Ammon's horn (tissue), 1 donor: ENCODE measurements at regions not wholly inside any gene's neighbourhood (a gene's known extent, or its start where the extent isn't known, plus 50 kb on each side); places are given as distances from the start of the nearest gene placed in this dataset.
A peak's percentile ranks its signal among the peaks of the same experiment; 100 is the strongest.

Experiments used
- DNase-seq: peaks from one replicate; pipeline ENCODE4 v3.0.0-alpha.2; 2016; ENCODE audit warnings: low spot score

DNA sequence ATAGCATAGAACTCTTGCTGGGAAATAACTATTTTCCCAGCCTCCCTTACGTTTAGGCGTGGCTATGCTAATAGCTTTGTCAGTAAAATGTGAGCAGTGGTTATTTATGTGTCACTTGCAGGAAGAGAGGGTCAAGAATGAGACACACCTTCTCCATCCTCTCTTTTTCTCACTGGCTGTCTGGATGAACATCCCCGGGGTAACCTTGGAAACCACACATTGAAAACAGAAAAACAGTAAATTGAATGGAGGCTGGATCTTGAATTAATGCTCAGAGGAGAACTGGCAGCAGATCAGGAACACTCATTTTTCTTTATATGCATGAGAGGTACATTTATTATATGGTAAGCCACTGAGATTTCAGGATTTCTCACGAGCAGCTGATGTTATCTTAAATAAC is 127.6 kb downstream of the DNAJB9 start:
- no peak for DNase-seq

DNA sequence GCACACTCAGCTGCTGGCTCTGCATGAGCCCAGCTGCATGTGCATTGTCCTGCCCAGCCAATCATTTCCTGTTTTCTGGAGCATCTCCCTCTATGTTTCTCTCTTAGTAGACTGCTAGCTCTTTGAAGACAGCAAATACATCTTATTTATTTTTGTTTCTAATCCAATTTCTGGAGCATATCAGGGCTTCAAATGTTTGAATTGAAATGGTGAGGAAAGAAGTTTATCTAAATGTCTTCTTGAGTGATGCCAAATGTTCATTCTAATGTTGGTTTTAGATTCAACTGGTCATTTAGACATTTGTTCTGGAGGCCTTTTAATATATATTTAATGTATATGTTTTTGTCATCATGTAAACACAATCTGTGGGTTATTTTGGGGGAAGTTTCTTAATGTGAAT is 141.9 kb downstream of the DNAJB9 start:
- DNase-seq: peak; percentile 3

DNA sequence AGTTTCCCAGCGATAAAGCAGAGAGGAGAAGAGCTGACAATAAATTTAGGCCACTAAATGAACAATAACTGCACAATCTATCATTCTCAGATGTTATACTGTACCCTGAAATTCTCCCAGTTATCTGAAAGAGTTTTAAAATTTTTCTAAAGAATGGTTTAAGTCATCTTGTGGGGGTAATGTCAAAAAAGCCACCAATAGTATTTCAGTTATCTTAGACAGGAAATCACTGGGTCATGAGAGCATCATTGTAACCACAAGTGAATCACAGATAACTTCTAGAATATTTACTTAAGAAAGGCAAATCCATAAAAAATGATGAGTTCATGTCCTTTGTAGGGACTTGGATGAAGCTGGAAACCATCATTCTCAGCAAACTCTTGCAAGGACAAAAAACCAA is 147.1 kb downstream of the DNAJB9 start:
- no peak for DNase-seq

DNA sequence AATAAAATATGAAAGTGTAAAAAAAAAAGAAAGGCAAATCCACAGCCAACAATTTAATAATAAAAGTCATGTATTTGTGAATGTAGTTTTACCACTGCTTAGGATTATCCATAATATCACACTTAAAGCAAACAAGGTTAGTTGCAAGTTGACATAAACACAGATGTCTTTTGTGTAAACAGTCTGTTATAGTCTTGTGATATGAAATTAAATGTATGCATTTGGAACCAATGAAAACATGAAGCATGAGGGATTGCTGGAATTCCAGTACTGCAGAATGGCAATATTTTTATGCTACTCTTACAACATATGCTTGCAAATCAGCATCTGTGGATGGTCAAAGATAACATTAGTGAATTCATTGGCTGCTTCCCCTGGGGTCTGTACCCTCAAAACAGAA is 148.1 kb downstream of the DNAJB9 start:
- no peak for DNase-seq

DNA sequence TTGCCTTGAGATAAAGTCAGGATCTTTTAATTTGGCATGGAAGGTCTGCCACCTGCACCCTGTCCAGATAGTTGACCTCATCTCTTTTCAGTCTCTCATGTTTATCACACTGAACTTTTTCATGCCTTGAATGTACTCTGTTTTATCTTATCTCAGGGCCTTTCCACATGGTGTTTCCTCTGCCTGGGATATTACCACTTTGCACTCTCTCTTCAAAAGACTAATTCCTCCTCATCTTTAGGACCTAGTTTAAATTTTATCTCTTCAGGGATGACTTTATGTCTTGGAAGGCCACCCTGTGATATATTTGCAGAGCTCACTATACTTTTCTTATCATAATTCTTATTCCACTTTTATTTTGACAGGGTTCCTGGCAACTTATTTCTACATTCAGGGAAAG is 150.0 kb downstream of the DNAJB9 start:
- no peak for DNase-seq

DNA sequence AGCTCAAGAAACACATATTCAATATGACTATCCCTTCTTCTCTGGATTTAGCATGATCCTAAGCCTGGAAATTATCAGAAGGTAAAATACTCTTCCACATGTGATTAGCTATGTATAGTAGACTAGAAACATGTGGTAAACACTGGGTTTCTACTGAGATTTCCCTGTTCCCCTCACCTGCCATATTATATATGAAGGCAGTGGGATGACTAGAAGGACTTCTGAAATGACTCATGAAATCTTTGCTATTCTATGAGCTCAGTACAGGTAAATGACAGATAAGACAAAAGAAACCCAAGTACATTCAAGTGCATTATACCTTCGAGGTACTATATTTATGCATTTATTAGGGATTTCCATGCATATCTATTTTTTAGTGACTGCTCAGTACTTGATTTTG is 152.9 kb downstream of the DNAJB9 start:
- DNase-seq: no peak

DNA sequence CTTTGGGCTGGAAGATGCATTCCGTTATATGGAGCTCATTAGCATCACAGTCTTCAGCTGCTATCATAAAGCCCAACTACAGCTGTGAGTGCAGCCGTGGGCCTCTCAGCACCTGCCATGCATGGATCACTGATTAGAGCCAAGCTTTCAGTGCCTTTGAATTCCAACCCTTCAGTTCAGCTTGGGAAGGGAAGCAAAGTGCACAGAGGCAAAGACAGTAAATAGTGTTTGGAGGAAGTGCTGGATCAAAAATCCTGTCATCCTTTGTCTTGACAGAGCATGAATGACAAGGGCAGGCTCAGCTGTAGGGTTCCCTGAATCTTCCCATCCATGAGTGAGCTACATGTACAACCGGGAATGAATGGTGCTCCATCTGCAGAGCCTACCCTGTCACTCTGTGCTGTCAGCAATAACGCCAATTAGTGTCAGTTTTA is 153.7 kb downstream of the DNAJB9 start:
- DNase-seq: peak; percentile 2

DNA sequence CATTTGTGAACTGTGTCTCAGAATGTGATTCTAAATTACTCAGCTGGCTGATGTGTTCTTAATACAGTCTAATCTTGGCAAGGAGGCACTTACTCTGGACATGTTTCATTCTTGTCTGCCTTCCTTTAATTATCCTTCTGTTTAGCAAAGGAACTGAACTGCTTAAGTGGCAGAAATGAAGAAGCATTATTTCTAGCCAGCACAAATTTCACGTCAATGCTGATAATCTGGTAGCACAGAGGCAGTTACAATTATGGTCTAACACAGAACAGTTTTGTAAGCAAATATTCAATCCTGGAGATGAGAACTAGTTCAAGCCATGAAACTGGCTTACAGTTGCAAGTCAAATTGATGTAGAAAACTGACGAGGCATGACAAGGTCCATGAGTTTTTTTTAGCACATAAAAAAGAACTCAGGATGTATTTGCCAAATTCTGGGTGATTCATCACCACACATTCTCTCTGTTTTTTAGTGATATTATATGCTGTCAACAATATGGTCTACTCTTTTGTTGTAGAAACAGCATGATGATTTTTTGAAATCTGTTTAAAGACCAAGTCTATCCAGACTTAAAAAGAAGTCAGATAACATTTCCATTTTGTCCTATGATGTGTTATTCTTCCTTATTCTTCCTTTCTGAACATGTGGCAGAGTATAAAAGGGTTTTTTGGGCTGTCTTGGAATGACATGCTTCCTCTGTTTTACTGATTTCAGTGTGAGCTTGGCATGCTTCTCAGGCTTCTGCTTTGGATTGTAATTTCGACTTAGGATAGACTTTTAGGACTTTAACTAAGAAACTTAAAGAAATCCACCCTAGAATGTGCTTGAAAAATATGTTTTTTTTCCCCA is 154.8 kb downstream of the DNAJB9 start:
- DNase-seq: peak; percentile 26

DNA sequence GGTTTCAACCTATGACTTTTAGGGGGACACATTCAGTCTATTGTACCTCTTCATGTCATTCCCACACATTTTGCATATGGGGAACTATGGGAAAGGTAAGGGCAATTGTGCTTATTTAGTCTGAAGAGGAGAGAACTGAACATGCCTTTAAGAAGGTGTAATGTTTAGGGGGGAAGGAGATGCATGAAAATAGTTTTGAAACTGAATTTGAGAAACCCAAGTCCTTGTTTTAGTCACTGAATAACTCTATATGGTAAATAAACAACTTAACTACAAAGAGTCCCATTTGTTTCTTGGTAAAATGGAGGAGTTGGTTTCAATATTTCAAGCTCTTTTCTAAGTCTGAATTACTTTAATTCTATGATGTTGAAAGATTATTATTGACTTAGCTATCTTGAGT is 166.1 kb downstream of the DNAJB9 start:
- DNase-seq: no peak

DNA sequence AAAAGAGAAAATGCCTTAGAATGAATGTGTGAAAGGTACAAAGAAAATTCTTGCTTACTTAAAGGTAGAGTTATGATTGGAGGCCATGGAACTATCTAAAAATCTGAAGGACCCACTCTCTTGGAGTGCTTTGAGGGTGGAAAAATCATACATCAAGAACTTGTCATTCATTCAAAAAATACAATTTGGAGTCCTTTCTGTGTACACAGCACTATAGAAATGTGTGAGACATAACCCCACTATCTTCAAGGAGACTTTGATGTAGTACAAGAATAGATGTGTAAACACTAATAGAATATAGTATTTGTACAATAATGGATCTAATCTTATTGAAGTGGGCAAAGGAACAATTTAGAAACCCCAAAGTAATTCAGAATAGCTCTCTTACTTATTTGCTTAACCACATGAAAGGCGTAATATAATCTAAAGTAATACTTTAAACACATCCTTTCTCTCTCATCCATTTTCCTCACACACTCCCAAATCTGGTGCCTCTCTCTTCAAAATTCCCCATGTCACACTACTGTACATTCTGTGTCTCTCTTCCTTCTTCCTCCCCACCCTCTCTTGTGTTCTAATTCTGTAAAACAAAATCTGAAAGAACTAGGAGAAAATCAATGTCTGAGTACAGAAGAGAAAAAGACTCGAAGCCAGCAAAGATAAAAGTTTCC is 166.7 kb downstream of the DNAJB9 start:
- no peak for DNase-seq

DNA sequence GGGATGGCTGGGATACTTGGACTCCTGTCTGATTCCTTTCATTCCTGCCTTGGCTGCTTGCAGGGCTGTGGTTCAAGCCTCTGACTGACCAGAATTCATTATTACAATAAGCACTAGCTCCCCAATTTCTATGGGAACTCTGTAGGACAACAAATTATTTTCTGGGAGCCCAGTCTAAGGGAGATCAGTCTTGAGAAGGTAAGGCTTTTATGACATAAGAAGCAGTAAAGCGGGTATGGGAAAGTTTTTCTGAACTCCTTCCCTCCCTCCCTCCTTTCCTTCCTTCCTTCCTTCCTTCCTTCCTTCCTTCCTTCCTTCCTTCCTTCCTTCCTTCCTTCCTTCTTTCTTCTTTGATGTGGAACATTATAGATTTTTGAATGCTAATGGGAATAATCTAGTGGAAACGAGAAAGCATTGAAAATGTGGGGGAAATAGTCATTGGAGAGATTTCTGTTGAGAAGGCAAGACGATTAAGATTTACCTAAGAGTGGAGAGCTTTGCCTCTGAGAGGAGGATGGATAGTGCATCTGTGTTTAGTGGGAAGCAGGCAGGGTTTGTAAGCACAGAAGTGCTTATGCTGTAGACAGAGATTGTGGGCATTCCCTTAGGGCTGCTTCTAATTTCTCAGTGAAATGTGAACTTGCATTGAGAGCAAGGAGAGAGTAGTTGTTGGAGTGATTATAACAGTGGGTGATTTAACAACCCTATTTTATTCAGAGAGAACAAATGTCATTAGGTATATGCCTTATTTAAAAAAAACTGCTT is 201.5 kb downstream of the DNAJB9 start:
- DNase-seq: no peak

DNA sequence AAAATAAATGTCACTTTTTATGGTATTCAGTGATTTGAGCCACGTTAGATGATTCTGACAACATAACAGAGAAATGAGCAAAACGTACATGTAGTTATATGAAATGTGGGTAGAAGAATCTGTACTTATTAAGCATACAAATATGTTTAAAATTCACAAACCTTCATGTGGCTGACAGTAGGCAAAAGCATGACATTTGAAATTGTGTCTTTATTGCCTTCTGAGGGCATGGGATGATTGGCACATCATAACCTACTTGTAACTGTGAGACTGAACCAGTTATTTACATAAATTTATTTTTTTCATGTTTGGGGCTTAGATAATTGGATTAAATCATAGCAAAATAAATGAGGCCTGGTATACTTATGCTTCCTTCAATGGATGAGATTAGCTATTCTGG is 202.2 kb downstream of the DNAJB9 start:
- DNase-seq: no peak

DNA sequence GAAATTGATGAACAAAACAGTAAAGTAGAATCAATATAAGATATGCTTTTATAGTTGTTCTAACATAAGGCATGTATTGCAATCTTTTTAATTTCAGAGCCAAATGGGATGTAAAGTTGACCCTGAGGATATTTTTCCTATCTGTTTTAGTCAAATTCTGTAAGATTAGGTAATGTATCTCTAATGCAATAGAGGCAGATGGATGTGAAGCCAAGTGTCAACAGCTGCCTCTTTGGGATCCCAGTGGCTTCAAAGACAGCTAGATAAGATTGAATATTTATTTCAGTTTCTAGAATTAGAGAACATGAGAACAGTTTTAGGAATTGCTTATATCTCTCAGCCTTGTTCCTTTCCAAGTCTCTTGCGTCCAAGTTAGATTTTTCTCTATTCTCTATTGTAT is 208.3 kb downstream of the DNAJB9 start:
- no peak for DNase-seq

DNA sequence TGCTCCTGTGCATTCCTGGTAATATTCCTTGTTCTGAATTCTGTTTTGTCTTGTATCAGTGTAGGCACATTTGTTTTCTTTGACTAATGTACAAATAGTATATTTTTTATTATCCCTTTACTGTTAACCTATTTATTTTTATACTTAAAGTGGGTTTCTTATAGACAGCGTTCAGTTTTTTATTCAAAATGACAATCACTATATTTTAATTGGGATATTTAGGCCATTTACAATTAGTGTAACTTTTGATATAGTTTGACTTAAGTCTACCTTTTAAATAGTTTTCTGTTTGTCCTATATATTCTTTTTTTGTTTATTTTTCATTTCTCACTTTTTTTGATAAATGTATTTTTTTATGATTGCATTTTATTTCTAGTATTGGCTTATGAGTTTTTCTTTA is 219.8 kb downstream of the DNAJB9 start:
- DNase-seq: no peak

DNA sequence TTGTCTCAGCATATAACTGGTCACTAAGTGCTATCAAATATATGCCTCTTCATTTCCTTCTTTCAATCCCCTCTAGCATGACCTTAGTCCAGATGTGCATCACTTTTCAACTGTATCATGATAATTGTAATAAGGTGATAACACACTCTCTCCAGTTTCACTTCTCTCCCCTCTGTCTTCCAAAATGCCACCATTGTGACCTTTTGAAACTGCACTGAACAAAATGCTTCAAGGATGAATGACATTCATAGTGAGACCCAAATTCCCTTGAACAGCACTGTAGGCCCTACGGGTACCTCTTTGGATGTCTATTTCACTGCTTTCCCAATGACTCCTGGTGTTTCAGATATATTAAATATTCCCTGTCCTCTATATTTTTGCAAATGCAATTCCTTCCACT is 224.8 kb downstream of the DNAJB9 start:
- DNase-seq: no peak

DNA sequence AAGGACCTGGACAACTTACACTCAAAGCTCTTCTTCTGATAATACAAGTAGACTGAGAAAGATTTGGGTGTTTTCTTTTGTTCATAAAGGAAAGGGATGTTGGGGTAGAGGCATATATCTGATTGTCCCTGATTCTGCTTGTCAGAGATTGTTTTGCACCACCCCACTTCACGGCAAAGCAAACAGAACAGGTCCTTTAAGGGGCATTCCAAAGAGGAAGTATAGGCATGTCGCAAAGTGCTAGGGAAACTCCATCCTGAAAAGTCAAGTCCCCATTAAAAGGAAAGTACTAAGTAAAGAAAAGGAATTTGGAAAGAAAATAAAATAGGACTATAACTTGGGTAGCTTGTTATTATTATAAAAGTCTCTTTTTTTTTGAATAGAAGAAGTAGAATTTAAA is 233.0 kb downstream of the DNAJB9 start:
- no peak for DNase-seq

DNA sequence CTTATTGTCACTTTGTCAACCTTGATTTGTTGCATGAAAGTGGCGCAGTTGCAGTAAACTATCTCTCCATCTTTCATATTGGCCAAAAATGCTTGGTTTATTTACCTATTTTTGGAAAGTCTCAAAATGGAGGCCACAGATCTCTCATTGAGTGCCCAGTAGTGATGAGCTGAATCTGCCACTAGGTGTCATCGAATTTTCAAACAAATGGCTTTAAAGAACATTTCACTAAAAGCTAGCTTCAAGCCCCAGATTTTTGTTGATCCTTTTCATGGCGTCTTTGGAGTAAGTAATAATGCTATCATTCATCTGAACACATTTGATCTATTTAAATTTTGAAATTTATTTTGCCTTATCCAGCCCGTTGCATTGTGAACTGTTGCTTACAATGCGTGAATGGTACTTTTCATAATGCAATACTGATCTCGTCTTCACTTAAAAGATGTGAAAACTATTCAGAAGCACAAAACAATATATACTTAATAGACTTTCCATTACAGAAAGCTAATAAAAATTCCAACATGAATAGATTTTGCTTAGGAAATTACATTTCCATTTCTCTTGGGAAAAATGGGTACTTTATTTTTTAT is 236.2 kb downstream of the DNAJB9 start:
- DNase-seq: peak; percentile 21

DNA sequence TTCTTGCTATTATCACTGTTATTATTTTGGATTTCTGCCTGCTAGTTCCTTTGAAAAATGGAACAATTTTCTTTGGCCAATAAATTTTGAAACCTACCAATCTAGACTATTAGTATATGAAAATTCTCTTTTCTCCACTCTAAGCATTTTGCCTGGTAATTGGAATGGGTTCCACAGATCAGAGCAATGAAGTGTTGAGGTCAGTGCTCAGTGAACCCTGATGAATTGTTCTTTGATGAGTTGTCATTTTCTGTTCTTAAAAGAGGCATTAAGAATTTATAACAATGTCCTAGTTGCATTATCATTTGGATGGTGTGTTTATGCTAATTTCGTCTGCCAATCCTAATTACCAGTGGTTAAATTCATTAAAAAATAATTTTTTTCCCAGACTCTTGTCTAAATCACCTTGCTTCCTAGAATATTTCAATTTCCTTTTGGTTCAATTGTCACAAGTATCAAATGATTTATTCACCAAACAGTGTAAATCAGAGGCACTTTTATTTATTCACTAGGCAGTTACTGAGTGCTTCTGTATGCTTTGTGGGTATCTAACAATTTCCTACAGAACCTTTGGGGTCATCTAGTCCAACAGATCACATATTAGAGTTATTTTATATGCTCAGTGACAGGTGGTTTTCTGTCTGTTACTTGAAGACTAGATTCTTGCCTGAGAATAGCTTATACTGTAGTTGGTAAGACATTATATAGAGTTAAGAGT is 239.0 kb downstream of the DNAJB9 start:
- DNase-seq: no peak

DNA sequence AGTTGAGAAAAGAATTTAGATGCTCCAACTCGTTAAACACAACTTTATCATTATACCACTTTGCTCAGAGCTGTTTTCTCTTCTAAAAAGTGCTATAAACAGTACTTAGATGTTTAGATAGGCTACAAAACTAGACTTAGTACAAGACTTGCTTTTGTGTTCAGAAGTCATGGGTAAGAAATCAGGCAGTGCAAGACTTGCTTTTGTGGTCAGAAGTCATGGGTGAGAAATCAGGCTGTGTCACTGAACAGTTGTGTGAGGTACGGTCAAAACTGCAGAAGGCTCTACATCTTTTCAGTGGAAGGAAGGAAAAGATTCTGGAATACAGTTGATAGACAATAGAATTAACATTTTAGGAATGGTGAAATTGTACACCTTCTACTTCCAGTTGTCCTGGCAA is 239.7 kb downstream of the DNAJB9 start:
- no peak for DNase-seq

DNA sequence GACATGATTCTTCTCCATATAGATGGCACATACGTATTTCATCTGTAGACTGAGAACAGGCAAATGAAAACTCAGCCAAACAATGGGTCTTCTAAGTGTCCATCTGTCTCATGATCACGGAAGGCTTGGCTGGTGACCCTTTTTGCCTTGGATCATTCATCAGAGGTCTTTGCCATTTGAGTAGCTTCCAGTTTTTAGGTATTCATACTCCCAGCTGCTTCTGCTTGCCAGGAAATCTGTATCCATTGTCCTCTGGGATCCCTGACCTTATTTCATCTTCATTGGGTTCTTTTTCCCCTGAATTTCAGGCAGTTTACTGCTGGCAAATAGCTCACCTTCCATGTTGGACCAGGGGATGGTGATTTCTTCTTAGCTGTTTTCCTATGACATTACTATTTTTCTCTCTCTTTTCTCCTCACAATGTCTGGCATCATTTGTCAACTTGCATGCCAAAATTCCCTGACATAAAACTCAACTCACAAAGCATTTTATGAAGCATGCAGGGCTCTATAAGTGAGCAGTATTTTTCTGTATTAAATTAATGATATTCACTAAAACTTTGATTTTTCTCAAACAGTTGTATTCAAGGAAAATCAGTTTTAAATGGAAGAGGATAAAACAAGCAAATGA is 241.2 kb downstream of the DNAJB9 start:
- no peak for DNase-seq

DNA sequence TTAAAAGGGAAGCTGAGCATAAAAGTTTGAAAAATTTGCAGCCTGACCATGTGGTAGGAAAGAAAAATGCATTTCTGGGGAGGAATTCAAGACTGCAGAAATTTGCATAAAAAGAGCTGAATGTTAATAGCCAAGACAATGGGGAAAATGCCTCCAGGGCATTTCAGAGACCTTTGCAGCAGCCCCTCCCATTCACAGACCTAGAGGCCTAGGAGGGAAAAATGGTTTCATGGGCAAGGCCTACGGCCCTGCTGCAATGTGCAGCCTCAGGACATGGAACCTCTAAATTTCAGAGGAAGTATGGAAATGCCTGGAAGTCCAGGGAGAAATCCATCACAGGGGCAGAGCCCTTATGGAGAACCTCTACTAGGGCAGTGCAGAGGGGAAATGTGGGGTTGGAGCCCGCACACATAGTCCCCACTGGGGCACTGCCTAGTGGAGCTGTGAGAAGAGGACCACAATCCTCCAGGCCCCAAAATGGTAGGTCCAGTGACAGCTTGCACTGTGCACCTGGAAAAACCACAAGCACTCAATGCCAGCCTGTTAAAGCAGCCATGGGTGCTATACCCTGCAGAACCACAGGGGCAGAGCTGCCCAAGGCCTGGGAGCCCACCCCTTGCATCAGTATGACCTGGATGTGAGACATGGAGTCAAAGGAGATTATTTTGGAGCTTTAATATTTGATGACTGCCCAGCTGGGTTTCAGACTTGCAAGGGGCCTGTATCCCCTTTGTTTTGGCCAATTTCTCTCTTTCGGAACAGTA is 243.8 kb downstream of the DNAJB9 start:
- DNase-seq: no peak
